H1 (cell line): ENCODE measurements at regions not wholly inside any gene's neighbourhood (a gene's known extent, or its start where the extent isn't known, plus 50 kb on each side); places are given as distances from the start of the nearest gene placed in this dataset.

Experiments
- CTCF ChIA-PET: fragments of 300-600 bp; sonication (Branson Sonifier 250); formaldehyde crosslinking; loops from one replicate; lab custom pipeline; 2021; ENCODE audit not compliant: partially characterized antibody; lab: Charles Lee
- POLR2A ChIA-PET: fragments of 300-600 bp; sonication (Branson Sonifier 250); formaldehyde crosslinking; loops from one replicate; lab custom pipeline; 2021; ENCODE audit warnings: inconsistent platforms; ENCODE audit not compliant: partially characterized antibody; lab: Charles Lee
- DNase-seq, 2 experiments: peaks; one replicate each; pipeline versions ENCODE4 v3.0.0 to v3.0.0-alpha.2; 2010 to 2022; ENCODE audit warnings: low spot score in 2 of 2, low read depth in 1 of 2, mixed read lengths in 1 of 2
- FAIRE-seq: peaks from 2 replicates; lab custom pipeline; 2011; peaks lifted over from hg19 to GRCh38; lab: Jason Lieb, UNC
- H2AFZ ChIP-seq: 2 replicates; pipeline ENCODE4 v1.8.1; 2012; ENCODE audit warnings: low read length, inconsistent platforms
- H2AK5ac ChIP-seq: 2 replicates; pipeline ENCODE4 v1.6.1; 2013; ENCODE audit warnings: low read depth, low read length
- H2BK120ac ChIP-seq: replicated peaks from 2 replicates; pipeline ENCODE3; 2013; ENCODE audit warnings: low read depth, low read length, inconsistent platforms
- H2BK12ac ChIP-seq: 2 replicates; pipeline ENCODE4 v1.6.1; 2013; ENCODE audit warnings: low read depth, low read length
- H2BK15ac ChIP-seq: 2 replicates; pipeline ENCODE4 v1.6.1; 2013; ENCODE audit warnings: low read length
- H2BK20ac ChIP-seq: 2 replicates; pipeline ENCODE4 v1.6.1; 2013; ENCODE audit warnings: low read length
- H2BK5ac ChIP-seq: 2 replicates; pipeline ENCODE4 v1.6.1; 2013; ENCODE audit warnings: low read depth, low read length
- H3K14ac ChIP-seq: 2 replicates; pipeline ENCODE4 v1.6.1; 2013; ENCODE audit warnings: inconsistent platforms; ENCODE audit not compliant: insufficient read length
- H3K18ac ChIP-seq: 2 replicates; pipeline ENCODE4 v1.6.1; 2013; ENCODE audit warnings: low read length; ENCODE audit errors: extremely low read depth
- H3K23ac ChIP-seq: 2 replicates; pipeline ENCODE4 v1.6.1; 2013; ENCODE audit warnings: inconsistent platforms; ENCODE audit not compliant: insufficient read length
- H3K23me2 ChIP-seq: 2 replicates; pipeline ENCODE4 v1.6.1; 2013; ENCODE audit warnings: low read depth, low read length
- H3K27ac ChIP-seq: 2 replicates; pipeline ENCODE4 v1.6.1; 2011; ENCODE audit warnings: low read depth, low read length, inconsistent platforms
- H3K27me3 ChIP-seq, 4 experiments: replicated peaks in 1 of 4; 1 replicate in 1 of 4; 2 replicates in 3 of 4; pipeline versions ENCODE4 v1.6.1 to v1.8.1; 2011 to 2013; ENCODE audit warnings: low read length in 3 of 4, mild to moderate bottlenecking in 3 of 4, inconsistent platforms in 2 of 4, mixed read lengths in 2 of 4, moderate library complexity in 1 of 4; ENCODE audit not compliant: control insufficient read depth in 3 of 4, insufficient read depth in 3 of 4; ENCODE audit errors: extremely low read depth in 1 of 4
- H3K36me3 ChIP-seq, 4 experiments: 2 replicates each; pipeline versions ENCODE4 v1.6.1 to v1.8.1; 2011 to 2013; ENCODE audit warnings: mild to moderate bottlenecking in 4 of 4, low read length in 3 of 4, moderate library complexity in 2 of 4, control low read depth in 1 of 4, inconsistent platforms in 1 of 4; ENCODE audit not compliant: insufficient read depth in 4 of 4, control insufficient read depth in 2 of 4
- H3K4ac ChIP-seq: replicated peaks from 2 replicates; pipeline ENCODE3; 2013; ENCODE audit warnings: low read length, low read depth, mixed read lengths, inconsistent platforms; ENCODE audit not compliant: insufficient read length
- H3K4me1 ChIP-seq, 4 experiments: replicated peaks in 1 of 4; 1 replicate in 1 of 4; 2 replicates in 3 of 4; pipeline versions ENCODE4 v1.6.1 to v1.8.1; 2011 to 2013; ENCODE audit warnings: low read length in 3 of 4, inconsistent platforms in 2 of 4, mixed read lengths in 1 of 4; ENCODE audit not compliant: insufficient read depth in 4 of 4, control insufficient read depth in 3 of 4
- H3K4me2 ChIP-seq, 2 experiments: 2 replicates each; pipeline versions ENCODE4 v1.6.1 to v1.8.1; 2011 to 2013; ENCODE audit warnings: low read depth in 2 of 2, low read length in 2 of 2, control low read depth in 1 of 2, inconsistent platforms in 1 of 2, mild to moderate bottlenecking in 1 of 2; ENCODE audit not compliant: insufficient read depth in 1 of 2
- H3K4me3 ChIP-seq, 4 experiments: fragments of 200-600, 300-600 bp in 1 of 4; sonication (generic), shearing (Covaris generic), sonication (Bioruptor Twin) in 1 of 4; 2 replicates each; pipeline versions ENCODE4 v1.5.1 to v1.8.1; 2011 to 2016; ENCODE audit warnings: low read length in 4 of 4, low read depth in 3 of 4, control low read depth in 2 of 4, inconsistent platforms in 2 of 4, mild to moderate bottlenecking in 2 of 4, mixed read lengths in 1 of 4, moderate library complexity in 1 of 4; ENCODE audit not compliant: insufficient read depth in 2 of 4; ENCODE audit errors: extremely low read depth in 1 of 4
- H3K56ac ChIP-seq: replicated peaks from 2 replicates; pipeline ENCODE3; 2013; ENCODE audit warnings: low read depth, mild to moderate bottlenecking, mixed read lengths, low read length, inconsistent platforms; ENCODE audit not compliant: insufficient read length
- H3K79me1 ChIP-seq: 2 replicates; pipeline ENCODE4 v1.6.1; 2013; ENCODE audit warnings: low read depth, low read length, control low read depth
- H3K79me2 ChIP-seq, 2 experiments: 2 replicates each; pipeline versions ENCODE4 v1.6.1 to v1.8.1; 2012 to 2013; ENCODE audit warnings: low read length in 2 of 2, mild to moderate bottlenecking in 2 of 2, inconsistent platforms in 1 of 2; ENCODE audit not compliant: insufficient read depth in 2 of 2, control insufficient read depth in 1 of 2
- H3K9ac ChIP-seq, 4 experiments: replicated peaks in 1 of 4; 1 replicate in 1 of 4; 2 replicates in 3 of 4; pipeline versions ENCODE4 v1.6.1 to v1.8.1; 2011 to 2013; ENCODE audit warnings: low read depth in 3 of 4, low read length in 3 of 4, control low read depth in 2 of 4, mild to moderate bottlenecking in 2 of 4, moderate library complexity in 2 of 4, inconsistent platforms in 1 of 4; ENCODE audit errors: extremely low read depth in 1 of 4
- H3K9me3 ChIP-seq, 2 experiments: 2 replicates each; pipeline versions ENCODE4 v1.6.1 to v1.8.1; 2012 to 2013; ENCODE audit warnings: mild to moderate bottlenecking in 2 of 2, moderate library complexity in 2 of 2, control low read depth in 1 of 2, inconsistent platforms in 1 of 2, low read depth in 1 of 2, low read length in 1 of 2, mixed read lengths in 1 of 2; ENCODE audit not compliant: insufficient read depth in 2 of 2
- H4K20me1 ChIP-seq, 2 experiments: replicated peaks in 1 of 2; 2 replicates each; pipeline versions ENCODE3 to v1.8.1; 2011 to 2013; ENCODE audit warnings: inconsistent platforms in 2 of 2, low read length in 2 of 2, mild to moderate bottlenecking in 1 of 2; ENCODE audit not compliant: insufficient read depth in 2 of 2, control insufficient read depth in 1 of 2
- H4K5ac ChIP-seq: 2 replicates; pipeline ENCODE4 v1.6.1; 2013; ENCODE audit warnings: low read length, low read depth, mixed read lengths, inconsistent platforms; ENCODE audit not compliant: insufficient read length
- H4K8ac ChIP-seq: 2 replicates; pipeline ENCODE4 v1.8.0; 2013; ENCODE audit warnings: mild to moderate bottlenecking, moderate library complexity, low read length, inconsistent platforms; ENCODE audit not compliant: insufficient read depth; ENCODE audit errors: extremely low read depth
- H4K91ac ChIP-seq: replicated peaks from 2 replicates; pipeline ENCODE3; 2013; ENCODE audit warnings: low read length, mixed read lengths, inconsistent platforms; ENCODE audit not compliant: insufficient read length
- EZH2 ChIP-seq: fragments of 200-600 bp; sonication (generic); IDR thresholded peaks from 2 replicates; pipeline ENCODE4 v1.7.1; 2012; ENCODE audit warnings: low read depth, mild to moderate bottlenecking, moderate library complexity, low read length, inconsistent platforms; ENCODE audit not compliant: severe bottlenecking
- HDAC6 ChIP-seq: IDR thresholded peaks from one replicate; pipeline ENCODE4 v1.7.1; 2012; ENCODE audit warnings: low read depth, mild to moderate bottlenecking, inconsistent platforms, low read length, moderate library complexity
- JUND ChIP-seq: IDR thresholded peaks from 2 replicates; pipeline ENCODE4 v1.6.1; 2011; ENCODE audit warnings: mild to moderate bottlenecking, improper control_type of control experiment, low read length
- KDM5A ChIP-seq: fragments of 200-600 bp; IDR thresholded peaks from 2 replicates; pipeline ENCODE4 v1.7.1; 2012; ENCODE audit warnings: mild to moderate bottlenecking, low read length, inconsistent platforms, mixed read lengths
- MAX ChIP-seq: IDR thresholded peaks from 2 replicates; pipeline ENCODE4 v1.6.1; 2012; ENCODE audit warnings: inconsistent platforms
- NRF1 ChIP-seq: IDR thresholded peaks from 2 replicates; pipeline ENCODE4 v1.6.1; 2011; ENCODE audit warnings: mild to moderate bottlenecking, low read depth, low read length, improper control_type of control experiment
- SAP30 ChIP-seq: fragments of 300-600 bp; sonication (generic); IDR thresholded peaks from 2 replicates; pipeline ENCODE4 v1.7.1; 2012; ENCODE audit warnings: low read length, moderate library complexity, mild to moderate bottlenecking, inconsistent platforms; ENCODE audit not compliant: insufficient read depth, insufficient replicate concordance
- SP1 ChIP-seq: IDR thresholded peaks from 2 replicates; pipeline ENCODE4 v1.6.1; 2011; ENCODE audit warnings: low read depth, low read length
- SP4 ChIP-seq: IDR thresholded peaks from 2 replicates; pipeline ENCODE4 v1.6.1; 2012; ENCODE audit warnings: low read length, inconsistent platforms

DNA sequence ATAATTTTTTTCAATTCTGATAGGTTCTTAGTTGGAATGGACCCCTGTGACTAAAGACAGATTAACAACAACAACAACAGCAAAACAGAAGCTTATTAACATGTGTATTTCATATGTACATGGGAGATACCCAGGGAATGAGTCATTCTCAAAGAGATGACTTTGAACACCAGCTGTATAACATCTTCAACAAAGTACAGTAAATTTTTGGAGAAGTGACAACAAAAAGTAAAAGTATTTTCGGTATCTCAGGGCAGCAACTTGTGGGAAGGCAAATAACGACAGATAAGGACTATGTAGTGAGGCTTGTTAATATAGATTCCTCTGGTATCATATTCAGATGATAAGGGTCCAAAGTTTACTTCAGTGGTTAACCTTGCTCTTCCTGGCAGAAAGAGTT, 573.4 kb upstream of the RAG2 start (continued):
- no peak for TF ChIP-seq NRF1

DNA sequence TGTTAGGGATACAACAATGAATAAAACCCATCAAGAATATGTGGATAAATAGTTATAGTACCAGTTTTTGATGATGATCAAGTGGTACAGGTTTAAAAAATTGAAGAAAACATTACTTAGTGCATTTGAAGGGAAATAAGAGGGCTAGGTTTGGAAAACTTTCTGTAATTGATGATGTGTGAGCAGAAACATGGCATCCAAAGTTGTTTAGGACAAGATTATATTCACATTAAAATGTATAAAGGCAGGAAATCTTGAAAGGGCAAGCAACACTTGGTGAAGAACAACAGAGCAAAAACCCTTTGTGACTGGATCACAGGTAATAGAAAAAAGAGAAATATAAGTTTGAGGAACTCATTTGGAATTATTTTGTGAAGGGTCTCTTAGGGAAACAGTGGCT, 572.3 kb upstream of the RAG2 start:
- Histone ChIP-seq H2BK20ac (no peak overlapping the region), H4K5ac (no peak overlapping the region), H2BK12ac (no peak overlapping the region), H3K36me3 (no peaks in the 10 kb centered on the region), H3K4me1 (peaks cover 0 to 3% (median 1%) of the 10 kb centered on the region in 4 experiments; a peak in 1 of 7 replicates), H2BK5ac (no peak overlapping the region), H2BK120ac (no peak overlapping the region), H4K91ac (no peak overlapping the region), H3K4me3 (no peak overlapping the region), H3K14ac (no peak overlapping the region), H3K27ac (no peak overlapping the region), H4K20me1 (no peaks in the 10 kb centered on the region), H3K9ac (no peak overlapping the region), H4K8ac (no peak overlapping the region), H2BK15ac (no peak overlapping the region), H3K79me2 (no peaks in the 10 kb centered on the region), H3K4ac (no peak overlapping the region), H2AK5ac (no peak overlapping the region), H2AFZ (no peak overlapping the region), H3K27me3 (no peaks in the 10 kb centered on the region), H3K56ac (no peak overlapping the region), H3K79me1 (no peaks in the 10 kb centered on the region), H3K23me2 (no peaks in the 10 kb centered on the region), H3K4me2 (no peak overlapping the region), H3K9me3 (no peaks in the 10 kb centered on the region), H3K18ac (no peak overlapping the region), H3K23ac (no peak overlapping the region)
- ChIA-PET POLR2A (no interaction called here), CTCF (no interaction called here)
- TF ChIP-seq HDAC6 (no peak), MAX (no peak), SP4 (no peak), JUND (no peak), EZH2 (no peak), KDM5A (no peak), SP1 (no peak), SAP30 (no peak)
- DNase-seq (no peak), FAIRE-seq (no peak)
